ENCODE measurements at regions not wholly inside any gene's neighbourhood (a gene's known extent, or its start where the extent isn't known, plus 50 kb on each side); places are given as distances from the start of the nearest gene placed in this dataset.

GRCh38 chr3:65190111-65190510 lies 502.3 kb upstream of the ADAMTS9 start:
- no peak overlapping the region for H3K4me3 ChIP-seq (ENCODE audit: low read depth, low read length)
- POLR2A ChIA-PET, result no interaction called here
- H3K27ac ChIP-seq (ENCODE audit: extremely low read depth, low read depth, low read length), result no peak overlapping the region
- no peaks in the 10 kb centered on the region for H3K9me3 ChIP-seq (ENCODE audit: control insufficient read depth, insufficient read depth, low read depth, low read length)
- CTCF ChIA-PET, result no interaction called here
- TF ChIP-seq ZNF423 (tag by site-specific recombination; IDR thresholded peaks at IDR 0.05), result no peak
- TF ChIP-seq EGR2 (tag by site-specific recombination; IDR thresholded peaks at IDR 0.05; ENCODE audit: low read depth), result no peak
- TF ChIP-seq ZNF645 (tag by site-specific recombination; IDR thresholded peaks at IDR 0.05), result no peak
- no peak for TF ChIP-seq MEIS1 (CRISPR knock-in tag; IDR thresholded peaks at IDR 0.05; ENCODE audit: borderline replicate concordance)
- TF ChIP-seq ZNF830 (tag by site-specific recombination; IDR thresholded peaks at IDR 0.05; ENCODE audit: low read depth), result no peak
- TF ChIP-seq REPIN1 (tag by site-specific recombination; IDR thresholded peaks at IDR 0.05; ENCODE audit: low read depth), result no peak
- TF ChIP-seq ZNF621 (tag by site-specific recombination; IDR thresholded peaks at IDR 0.05), result no peak
- TF ChIP-seq ZNF596 (tag by site-specific recombination; IDR thresholded peaks at IDR 0.05), result no peak
- TF ChIP-seq ZNF701 (tag by site-specific recombination; IDR thresholded peaks at IDR 0.05), result no peak
- TF ChIP-seq ZNF792 (tag by site-specific recombination; IDR thresholded peaks at IDR 0.05), result no peak
- TF ChIP-seq ZNF174 (tag by site-specific recombination; IDR thresholded peaks at IDR 0.05), result no peak
- TF ChIP-seq PRDM4 (tag by site-specific recombination; IDR thresholded peaks at IDR 0.05), result no peak
- TF ChIP-seq ZNF335 (tag by site-specific recombination; conservative IDR thresholded peaks at IDR 0.05), result no peak
- TF ChIP-seq ZNF610 (tag by site-specific recombination; IDR thresholded peaks at IDR 0.05; ENCODE audit: borderline replicate concordance), result no peak
- TF ChIP-seq KLF7 (tag by site-specific recombination; IDR thresholded peaks at IDR 0.05; ENCODE audit: borderline replicate concordance), result no peak
- H3K4me1 ChIP-seq (ENCODE audit: control insufficient read depth, insufficient read depth, low read length), result no peaks in the 10 kb centered on the region
- H3K36me3 ChIP-seq (ENCODE audit: control insufficient read depth in 2 of 2, insufficient read depth in 1 of 2, low read length in 2 of 2), result no peaks in the 10 kb centered on the region

GRCh38 chr3:65186268-65186667 lies 498.5 kb upstream of the ADAMTS9 start:
- TF ChIP-seq TCF7L2 (IDR thresholded peaks at IDR 0.05; ENCODE audit: borderline replicate concordance, low read depth, low read length), result no peak
- no peak for TF ChIP-seq ZNF704 (tag by site-specific recombination; IDR thresholded peaks at IDR 0.05)
- TF ChIP-seq ZNF571 (tag by site-specific recombination; IDR thresholded peaks at IDR 0.05), result no peak
- TF ChIP-seq ZNF157 (tag by site-specific recombination; IDR thresholded peaks at IDR 0.05), result no peak
- TF ChIP-seq GLIS2 (tag by site-specific recombination; IDR thresholded peaks at IDR 0.05), result no peak
- no peak for TF ChIP-seq EGR2 (tag by site-specific recombination; IDR thresholded peaks at IDR 0.05; ENCODE audit: low read depth)
- no peak for TF ChIP-seq SP3 (tag by site-specific recombination; IDR thresholded peaks at IDR 0.05)
- TF ChIP-seq BCL11A (tag by site-specific recombination; IDR thresholded peaks at IDR 0.05; ENCODE audit: low read depth), result no peak
- no peak for TF ChIP-seq ZNF354C (tag by site-specific recombination; IDR thresholded peaks at IDR 0.05; ENCODE audit: borderline replicate concordance, low read depth)
- TF ChIP-seq ZNF791 (tag by site-specific recombination; IDR thresholded peaks at IDR 0.05), result no peak
- TF ChIP-seq ZNF48 (tag by site-specific recombination; IDR thresholded peaks at IDR 0.05), result no peak
- no peak for TF ChIP-seq ZNF621 (tag by site-specific recombination; IDR thresholded peaks at IDR 0.05)
- TF ChIP-seq ZBTB44 (tag by site-specific recombination; IDR thresholded peaks at IDR 0.05), result no peak
- no peak for TF ChIP-seq ZNF624 (tag by site-specific recombination; IDR thresholded peaks at IDR 0.05)
- Histone ChIP-seq H3K4me1 (ENCODE audit: control insufficient read depth, insufficient read depth, low read length) (no peaks in the 10 kb centered on the region), H3K36me3 (ENCODE audit: control insufficient read depth in 2 of 2, insufficient read depth in 1 of 2, low read length in 2 of 2) (no peaks in the 10 kb centered on the region), H3K27ac (ENCODE audit: extremely low read depth, low read depth, low read length) (no peak overlapping the region), H3K9me3 (ENCODE audit: control insufficient read depth, insufficient read depth, low read depth, low read length) (no peaks in the 10 kb centered on the region), H3K4me3 (ENCODE audit: low read depth, low read length) (no peak overlapping the region)
- POLR2A ChIA-PET, result no interaction called here
- CTCF ChIA-PET, result no interaction called here

Measured in HEK293 (cell line).